ENCODE measurements at regions not wholly inside any gene's neighbourhood (a gene's known extent, or its start where the extent isn't known, plus 50 kb on each side); places are given as distances from the start of the nearest gene placed in this dataset.

DNA sequence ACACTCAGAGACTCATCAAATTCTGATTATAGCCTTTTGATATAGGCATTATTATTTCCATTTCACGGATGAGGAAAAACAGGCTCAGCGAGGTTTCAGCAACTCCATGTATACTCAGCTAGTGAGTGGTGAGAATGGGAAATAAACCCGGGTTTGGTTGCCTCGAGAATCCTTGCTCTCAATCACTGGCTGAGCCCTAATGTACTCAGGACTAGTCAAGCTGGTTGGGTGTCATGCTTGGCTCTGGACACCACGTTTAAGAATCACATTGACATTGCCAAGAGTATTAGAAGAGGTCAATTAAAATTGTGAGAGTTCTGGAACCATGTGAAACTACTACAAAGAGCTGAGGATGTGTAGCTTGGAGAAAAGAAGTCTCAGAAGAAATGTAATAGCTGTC lies 444.5 kb downstream of the MFSD1 start:
- H3K79me2 ChIP-seq (ENCODE audit: insufficient read depth, low read length) = no peaks in the 10 kb centered on the region
- TF ChIP-seq, protein P1, sequence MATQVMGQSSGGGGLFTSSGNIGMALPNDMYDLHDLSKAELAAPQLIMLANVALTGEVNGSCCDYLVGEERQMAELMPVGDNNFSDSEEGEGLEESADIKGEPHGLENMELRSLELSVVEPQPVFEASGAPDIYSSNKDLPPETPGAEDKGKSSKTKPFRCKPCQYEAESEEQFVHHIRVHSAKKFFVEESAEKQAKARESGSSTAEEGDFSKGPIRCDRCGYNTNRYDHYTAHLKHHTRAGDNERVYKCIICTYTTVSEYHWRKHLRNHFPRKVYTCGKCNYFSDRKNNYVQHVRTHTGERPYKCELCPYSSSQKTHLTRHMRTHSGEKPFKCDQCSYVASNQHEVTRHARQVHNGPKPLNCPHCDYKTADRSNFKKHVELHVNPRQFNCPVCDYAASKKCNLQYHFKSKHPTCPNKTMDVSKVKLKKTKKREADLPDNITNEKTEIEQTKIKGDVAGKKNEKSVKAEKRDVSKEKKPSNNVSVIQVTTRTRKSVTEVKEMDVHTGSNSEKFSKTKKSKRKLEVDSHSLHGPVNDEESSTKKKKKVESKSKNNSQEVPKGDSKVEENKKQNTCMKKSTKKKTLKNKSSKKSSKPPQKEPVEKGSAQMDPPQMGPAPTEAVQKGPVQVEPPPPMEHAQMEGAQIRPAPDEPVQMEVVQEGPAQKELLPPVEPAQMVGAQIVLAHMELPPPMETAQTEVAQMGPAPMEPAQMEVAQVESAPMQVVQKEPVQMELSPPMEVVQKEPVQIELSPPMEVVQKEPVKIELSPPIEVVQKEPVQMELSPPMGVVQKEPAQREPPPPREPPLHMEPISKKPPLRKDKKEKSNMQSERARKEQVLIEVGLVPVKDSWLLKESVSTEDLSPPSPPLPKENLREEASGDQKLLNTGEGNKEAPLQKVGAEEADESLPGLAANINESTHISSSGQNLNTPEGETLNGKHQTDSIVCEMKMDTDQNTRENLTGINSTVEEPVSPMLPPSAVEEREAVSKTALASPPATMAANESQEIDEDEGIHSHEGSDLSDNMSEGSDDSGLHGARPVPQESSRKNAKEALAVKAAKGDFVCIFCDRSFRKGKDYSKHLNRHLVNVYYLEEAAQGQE (IDR thresholded peaks at IDR 0.05; ENCODE audit: low read depth) = no peak
- no peak for TF ChIP-seq TCF7L2 (IDR thresholded peaks at IDR 0.05; ENCODE audit: borderline replicate concordance, extremely low read depth, insufficient read depth, insufficient read length)
- no peak for TF ChIP-seq CBX3 (IDR thresholded peaks at IDR 0.05; ENCODE audit: low read depth)
- no peak for TF ChIP-seq FOSL1 (IDR thresholded peaks at IDR 0.05; ENCODE audit: low read depth)
- TF ChIP-seq ELF1 (IDR thresholded peaks at IDR 0.05; ENCODE audit: borderline replicate concordance, low read depth) = no peak
- ATAC-seq (no peak), DNase-seq (ENCODE audit: low read depth, low spot score) (no peak)
- intact Hi-C loops (cut with micrococcal nuclease) = no loop called here
- no TSS peak for BruUV-seq (replicated peaks)
- H3K4me2 ChIP-seq (ENCODE audit: low read length) = no peak overlapping the region
- no peaks in the 10 kb centered on the region for H3K36me3 ChIP-seq (ENCODE audit: control insufficient read depth in 1 of 2, insufficient read depth in 2 of 2, low read length in 2 of 2)
- no peak overlapping the region for H3K4me3 ChIP-seq (replicated peaks in 1 of 2; ENCODE audit: low read depth in 1 of 2, low read length in 2 of 2)
- H3K27me3 ChIP-seq (ENCODE audit: insufficient read depth, low read length) = no peaks in the 10 kb centered on the region
- no peaks in the 10 kb centered on the region for H3K9me3 ChIP-seq (ENCODE audit: control insufficient read depth in 1 of 2, insufficient read depth in 1 of 2, low read depth in 1 of 2, low read length in 2 of 2)
- ChIA-PET RAD21 (ENCODE audit: low non-redundant PET in 1 of 2, low total read pairs in 2 of 2, uncharacterized antibody in 2 of 2, unreplicated experiment in 2 of 2) (no interaction called here), POLR2A (no interaction called here), CTCF (interaction anchor here (1.1 kb wide), 1 partner anchor 14 kb away, joined by 3 read pairs; no protein-coding TSS in a partner anchor)
- no peak overlapping the region for H3K9ac ChIP-seq (ENCODE audit: low read length)
- no peak overlapping the region for H3K27ac ChIP-seq (ENCODE audit: low read depth, low read length)
- H3K9me2 ChIP-seq (ENCODE audit: insufficient read depth) = no peaks in the 10 kb centered on the region
- H2AFZ ChIP-seq (ENCODE audit: low read depth, low read length, poor library complexity, severe bottlenecking) = no peak overlapping the region
- no peaks in the 10 kb centered on the region for H4K20me1 ChIP-seq (ENCODE audit: insufficient read depth)
- H3K4me1 ChIP-seq (ENCODE audit: control insufficient read depth in 1 of 2, insufficient read depth in 2 of 2, low read length in 2 of 2) = no peaks in the 10 kb centered on the region

Data from HCT116 (cell line).